Testis (tissue), 2 donors: ENCODE measurements at regions not wholly inside any gene's neighbourhood (a gene's known extent, or its start where the extent isn't known, plus 50 kb on each side); places are given as distances from the start of the nearest gene placed in this dataset.

Source experiments
- DNase-seq: peaks from one replicate; pipeline ENCODE4 v3.0.0-alpha.2; 2019
- H3K27ac ChIP-seq, 2 donors: fragments of 200-600 bp; sonication (generic); one replicate each; pipeline ENCODE4 v1.5.1; 2019
- H3K27me3 ChIP-seq: fragments of 200-600 bp; sonication (generic); one replicate; pipeline ENCODE4 v1.5.1; 2019
- H3K36me3 ChIP-seq: fragments of 200-600 bp; sonication (generic); one replicate; pipeline ENCODE4 v1.5.1; 2017; ENCODE audit warnings: low read depth; ENCODE audit errors: missing control alignments
- H3K4me1 ChIP-seq: fragments of 200-600 bp; sonication (generic); one replicate; pipeline ENCODE4 v1.5.1; 2019
- H3K4me3 ChIP-seq, 2 donors: fragments of 200-600 bp; sonication (generic); one replicate each; pipeline ENCODE4 v1.5.1; 2017 to 2019
- H3K9me3 ChIP-seq: fragments of 200-600 bp; sonication (generic); one replicate; pipeline ENCODE4 v1.5.1; 2017
- POLR2A ChIP-seq: fragments of 450-650 bp; IDR thresholded peaks from one replicate; pipeline ENCODE4 v1.6.1; 2017; ENCODE audit warnings: antibody characterized with exemption, mild to moderate bottlenecking, moderate library complexity
- WGBS, 2 donors: methylation state at CpG; one replicate each; pipeline ENCODE4 v1.1.5; 2018; 5-methylcytosine and 5-hydroxymethylcytosine counted together
- intact Hi-C: fragments of 100-400 bp; cut with DNase I; formaldehyde crosslinking; loops from one replicate; pipeline ENCODE4 v1.15.1; 2023; ENCODE audit warnings: low total_unique reads
- TF ChIP-seq, protein P1 (sequence below), 3 experiments: fragments of 450-650 bp in 2 of 3; fragments of 200-600 bp in 1 of 3; sonication (generic) in 1 of 3; IDR thresholded peaks; one replicate each; pipeline ENCODE4 v1.5.1; 2016 to 2019; ENCODE audit warnings: antibody characterized with exemption in 3 of 3, mild to moderate bottlenecking in 2 of 3, moderate library complexity in 1 of 3

DNA sequence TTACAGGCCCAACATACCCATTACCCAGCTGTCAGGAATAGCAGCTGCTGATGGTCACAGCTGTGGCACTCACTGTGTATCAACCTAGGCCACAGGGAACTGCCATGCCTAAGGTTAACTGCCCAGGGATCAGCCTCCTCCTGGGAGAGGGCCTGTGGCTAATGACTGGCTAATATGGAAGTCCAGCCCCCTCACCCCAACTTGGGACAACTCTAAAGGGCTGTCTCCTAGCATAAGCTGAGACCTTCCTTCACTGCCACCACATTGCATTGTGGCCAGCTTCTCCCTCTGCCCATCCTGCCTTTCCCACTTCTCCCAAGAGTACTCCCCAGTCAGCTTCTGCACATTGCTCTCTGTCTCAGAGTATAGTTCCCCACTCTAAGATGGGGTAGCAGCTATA, 316.5 kb downstream of the SMAD2 start:
- no peaks in the 10 kb centered on the region for H3K36me3 ChIP-seq

GRCh38 chr18:47611649-47612048, 318.8 kb downstream of the SMAD2 start:
- no peaks in the 10 kb centered on the region for H3K36me3 ChIP-seq
- no peak overlapping the region for H3K27ac ChIP-seq
- DNase-seq, result no peak
- intact Hi-C loops, result no loop called here
- TF ChIP-seq, protein P1, sequence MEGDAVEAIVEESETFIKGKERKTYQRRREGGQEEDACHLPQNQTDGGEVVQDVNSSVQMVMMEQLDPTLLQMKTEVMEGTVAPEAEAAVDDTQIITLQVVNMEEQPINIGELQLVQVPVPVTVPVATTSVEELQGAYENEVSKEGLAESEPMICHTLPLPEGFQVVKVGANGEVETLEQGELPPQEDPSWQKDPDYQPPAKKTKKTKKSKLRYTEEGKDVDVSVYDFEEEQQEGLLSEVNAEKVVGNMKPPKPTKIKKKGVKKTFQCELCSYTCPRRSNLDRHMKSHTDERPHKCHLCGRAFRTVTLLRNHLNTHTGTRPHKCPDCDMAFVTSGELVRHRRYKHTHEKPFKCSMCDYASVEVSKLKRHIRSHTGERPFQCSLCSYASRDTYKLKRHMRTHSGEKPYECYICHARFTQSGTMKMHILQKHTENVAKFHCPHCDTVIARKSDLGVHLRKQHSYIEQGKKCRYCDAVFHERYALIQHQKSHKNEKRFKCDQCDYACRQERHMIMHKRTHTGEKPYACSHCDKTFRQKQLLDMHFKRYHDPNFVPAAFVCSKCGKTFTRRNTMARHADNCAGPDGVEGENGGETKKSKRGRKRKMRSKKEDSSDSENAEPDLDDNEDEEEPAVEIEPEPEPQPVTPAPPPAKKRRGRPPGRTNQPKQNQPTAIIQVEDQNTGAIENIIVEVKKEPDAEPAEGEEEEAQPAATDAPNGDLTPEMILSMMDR (IDR thresholded peaks at IDR 0.05), result no peak
- TF ChIP-seq POLR2A, result no peak
- no peak overlapping the region for H3K4me3 ChIP-seq
- WGBS, 2 donors, result 43 to 58% methylated on average over 3 of the region's 3 CpGs
- H3K9me3 ChIP-seq, result no peaks in the 10 kb centered on the region
- H3K4me1 ChIP-seq, result no peaks in the 10 kb centered on the region
- no peaks in the 10 kb centered on the region for H3K27me3 ChIP-seq

More for the DNA sequence above, 316.5 kb downstream of the SMAD2 start:
- no peaks in the 10 kb centered on the region for H3K27me3 ChIP-seq
- no peak overlapping the region for H3K4me3 ChIP-seq
- intact Hi-C loops, result no loop called here
- H3K4me1 ChIP-seq, result no peaks in the 10 kb centered on the region
- DNase-seq, result no peak
- no peaks in the 10 kb centered on the region for H3K9me3 ChIP-seq
- no peak overlapping the region for H3K27ac ChIP-seq
- TF ChIP-seq, protein P1 (IDR thresholded peaks at IDR 0.05), result no peak
- TF ChIP-seq POLR2A, result no peak

GRCh38 chr18:47606526-47606925, 323.9 kb downstream of the SMAD2 start:
- Histone ChIP-seq H3K27me3 (no peaks in the 10 kb centered on the region), H3K4me3 (no peak overlapping the region), H3K4me1 (no peaks in the 10 kb centered on the region), H3K36me3 (no peaks in the 10 kb centered on the region), H3K9me3 (no peaks in the 10 kb centered on the region), H3K27ac (no peak overlapping the region)
- TF ChIP-seq POLR2A, result no peak
- TF ChIP-seq, protein P1 (IDR thresholded peaks at IDR 0.05), result no peak
- 69 to 73% methylated on average over 5 of the region's 5 CpGs for WGBS, 2 donors
- intact Hi-C loops, result no loop called here
- no peak for DNase-seq

DNA sequence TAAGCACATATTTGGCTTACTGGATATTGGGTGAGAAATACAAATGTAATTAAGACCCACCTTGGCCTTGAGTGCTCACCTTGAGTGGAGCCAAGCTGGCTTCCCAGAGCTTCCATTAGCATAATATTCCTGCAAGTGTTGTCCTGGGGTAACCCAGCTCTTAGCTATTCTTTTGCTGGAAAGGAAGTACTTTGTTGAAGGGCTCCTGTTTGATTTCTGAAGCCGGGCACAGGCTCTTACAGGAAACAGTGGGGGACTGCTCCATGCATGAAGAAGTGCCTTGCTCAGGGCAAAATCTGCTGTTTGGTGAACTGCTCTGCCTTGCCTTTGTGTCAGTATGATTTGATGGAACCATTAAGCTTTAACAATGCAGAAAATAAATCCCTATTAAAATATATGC, 325.4 kb downstream of the SMAD2 start:
- no peaks in the 10 kb centered on the region for H3K4me1 ChIP-seq
- H3K36me3 ChIP-seq, result no peaks in the 10 kb centered on the region
- no peaks in the 10 kb centered on the region for H3K9me3 ChIP-seq
- no peak for DNase-seq
- intact Hi-C loops, result no loop called here
- 50 to 56% methylated on average over 1 of the region's 1 CpG for WGBS, 2 donors
- TF ChIP-seq, protein P1 (IDR thresholded peaks at IDR 0.05), result no peak
- TF ChIP-seq POLR2A, result no peak
- H3K27ac ChIP-seq, result no peak overlapping the region
- H3K4me3 ChIP-seq, result no peak overlapping the region
- no peaks in the 10 kb centered on the region for H3K27me3 ChIP-seq

- 70 to 72% methylated on average over 5 of the region's 5 CpGs for WGBS, 2 donors
- no peak overlapping the region for H3K27ac ChIP-seq
Measured at GRCh38 chr18:47604021-47604420, 326.4 kb downstream of the SMAD2 start.

More at GRCh38 chr18:47604021-47604420, 326.4 kb downstream of the SMAD2 start:
- DNase-seq, result no peak
- Histone ChIP-seq H3K36me3 (no peaks in the 10 kb centered on the region), H3K4me1 (no peaks in the 10 kb centered on the region), H3K9me3 (no peaks in the 10 kb centered on the region), H3K27me3 (no peaks in the 10 kb centered on the region), H3K4me3 (no peak overlapping the region)
- intact Hi-C loops, result no loop called here
- TF ChIP-seq, protein P1 (IDR thresholded peaks at IDR 0.05), result no peak
- TF ChIP-seq POLR2A, result no peak
